ENCODE measurements at regions not wholly inside any gene's neighbourhood (a gene's known extent, or its start where the extent isn't known, plus 50 kb on each side); places are given as distances from the start of the nearest gene placed in this dataset.

DNA sequence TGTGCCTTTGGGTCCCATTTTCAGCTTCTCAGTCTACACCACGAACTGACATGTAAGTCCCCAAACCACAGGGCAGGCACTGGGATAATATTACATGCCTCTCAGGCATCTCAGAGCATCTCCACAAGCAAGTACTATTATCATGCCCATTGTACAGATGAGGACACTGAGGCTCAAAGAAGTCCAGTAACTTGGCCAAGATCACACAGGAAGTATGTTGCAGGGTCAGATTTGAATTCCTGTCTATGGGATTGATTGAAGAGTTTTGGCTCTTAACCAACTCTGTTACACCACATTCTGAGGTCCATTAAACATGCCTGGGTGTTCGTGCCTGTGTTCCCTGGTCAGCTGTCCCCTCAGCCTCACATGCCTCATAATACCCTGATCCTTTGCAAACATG is 319.8 kb downstream of the FOXO1 start:
- TF ChIP-seq SIN3A (IDR thresholded peaks at IDR 0.05; ENCODE audit: borderline replicate concordance in 2 of 2, control insufficient read depth in 1 of 2, low read depth in 2 of 2, low read length in 2 of 2) (no peak), TCFL5 (CRISPR knock-in tag; conservative IDR thresholded peaks at IDR 0.05) (no peak), PPARD (CRISPR knock-in tag; IDR thresholded peaks at IDR 0.05) (no peak), CHD2 (IDR thresholded peaks at IDR 0.05; ENCODE audit: low read depth, low read length) (no peak), POLR3A (IDR thresholded peaks at IDR 0.05; ENCODE audit: borderline replicate concordance, extremely low read depth, insufficient read depth, insufficient read length) (no peak), EZH2 (IDR thresholded peaks at IDR 0.05; ENCODE audit: borderline replicate concordance, low read depth, low read length) (no peak), SMC3 (conservative IDR thresholded peaks at IDR 0.05; ENCODE audit: insufficient read depth, low read depth, low read length) (no peak), RBM39 (optimal IDR thresholded peaks at IDR 0.05; ENCODE audit: low read depth, low read length) (no peak), NRF1 (conservative IDR thresholded peaks at IDR 0.05 in 1 of 2, IDR thresholded peaks at IDR 0.05 in 1 of 2) (no peak), SRF (CRISPR knock-in tag; IDR thresholded peaks at IDR 0.05) (no peak)
- TF ChIP-seq, protein P1, sequence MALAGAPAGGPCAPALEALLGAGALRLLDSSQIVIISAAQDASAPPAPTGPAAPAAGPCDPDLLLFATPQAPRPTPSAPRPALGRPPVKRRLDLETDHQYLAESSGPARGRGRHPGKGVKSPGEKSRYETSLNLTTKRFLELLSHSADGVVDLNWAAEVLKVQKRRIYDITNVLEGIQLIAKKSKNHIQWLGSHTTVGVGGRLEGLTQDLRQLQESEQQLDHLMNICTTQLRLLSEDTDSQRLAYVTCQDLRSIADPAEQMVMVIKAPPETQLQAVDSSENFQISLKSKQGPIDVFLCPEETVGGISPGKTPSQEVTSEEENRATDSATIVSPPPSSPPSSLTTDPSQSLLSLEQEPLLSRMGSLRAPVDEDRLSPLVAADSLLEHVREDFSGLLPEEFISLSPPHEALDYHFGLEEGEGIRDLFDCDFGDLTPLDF (CRISPR knock-in tag; IDR thresholded peaks at IDR 0.05): no peak
- TF ChIP-seq, protein P2, sequence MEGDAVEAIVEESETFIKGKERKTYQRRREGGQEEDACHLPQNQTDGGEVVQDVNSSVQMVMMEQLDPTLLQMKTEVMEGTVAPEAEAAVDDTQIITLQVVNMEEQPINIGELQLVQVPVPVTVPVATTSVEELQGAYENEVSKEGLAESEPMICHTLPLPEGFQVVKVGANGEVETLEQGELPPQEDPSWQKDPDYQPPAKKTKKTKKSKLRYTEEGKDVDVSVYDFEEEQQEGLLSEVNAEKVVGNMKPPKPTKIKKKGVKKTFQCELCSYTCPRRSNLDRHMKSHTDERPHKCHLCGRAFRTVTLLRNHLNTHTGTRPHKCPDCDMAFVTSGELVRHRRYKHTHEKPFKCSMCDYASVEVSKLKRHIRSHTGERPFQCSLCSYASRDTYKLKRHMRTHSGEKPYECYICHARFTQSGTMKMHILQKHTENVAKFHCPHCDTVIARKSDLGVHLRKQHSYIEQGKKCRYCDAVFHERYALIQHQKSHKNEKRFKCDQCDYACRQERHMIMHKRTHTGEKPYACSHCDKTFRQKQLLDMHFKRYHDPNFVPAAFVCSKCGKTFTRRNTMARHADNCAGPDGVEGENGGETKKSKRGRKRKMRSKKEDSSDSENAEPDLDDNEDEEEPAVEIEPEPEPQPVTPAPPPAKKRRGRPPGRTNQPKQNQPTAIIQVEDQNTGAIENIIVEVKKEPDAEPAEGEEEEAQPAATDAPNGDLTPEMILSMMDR (IDR thresholded peaks at IDR 0.05 in 2 of 3, conservative IDR thresholded peaks at IDR 0.05 in 1 of 3; ENCODE audit: insufficient read depth in 2 of 3, low read depth in 1 of 3, low read length in 3 of 3): no peak
